Muscle of arm (tissue), 1 donor: ENCODE measurements at regions not wholly inside any gene's neighbourhood (a gene's known extent, or its start where the extent isn't known, plus 50 kb on each side); places are given as distances from the start of the nearest gene placed in this dataset.
"Not testable (repeated sequence)": the region's sequence is repeated elsewhere in the genome, so short reads cannot be mapped to it uniquely, and the experiment has no call there.

Source experiments
- DNase-seq: peaks from one replicate; pipeline ENCODE4 v3.0.0-alpha.2; 2013

GRCh38 chr10:117748058-117748457, 205.5 kb downstream of the EMX2 start:
- DNase-seq = no peak

GRCh38 chr10:117750616-117751015, 208.1 kb downstream of the EMX2 start:
- DNase-seq = no peak

- no peak for DNase-seq
These were observed 208.7 kb downstream of the EMX2 start for GRCh38 chr10:117751259-117751658.

- no peak for DNase-seq
These were observed 209.6 kb downstream of the EMX2 start for GRCh38 chr10:117752103-117752502.

GRCh38 chr10:117754770-117755658, 212.5 kb downstream of the EMX2 start:
- DNase-seq = no peak

- no peak for DNase-seq
These were observed 213.1 kb downstream of the EMX2 start for GRCh38 chr10:117755659-117756014.

- peak; percentile 53 for DNase-seq
These were observed 214.7 kb downstream of the EMX2 start for GRCh38 chr10:117757086-117757720.

GRCh38 chr10:117759266-117759665, 216.7 kb downstream of the EMX2 start:
- no peak for DNase-seq

- no peak for DNase-seq
These were observed 219.1 kb downstream of the EMX2 start for GRCh38 chr10:117761695-117762094.

- no peak for DNase-seq
These were observed 219.7 kb downstream of the EMX2 start for GRCh38 chr10:117762126-117762818.

- no peak for DNase-seq
These were observed 220.2 kb downstream of the EMX2 start for GRCh38 chr10:117762819-117763172.

- DNase-seq = no peak
These were observed 221.0 kb downstream of the EMX2 start for GRCh38 chr10:117763528-117763927.

- DNase-seq = no peak
These were observed 225.9 kb downstream of the EMX2 start for GRCh38 chr10:117768333-117769042.

GRCh38 chr10:117775526-117775925, 233.0 kb downstream of the EMX2 start:
- DNase-seq = no peak

GRCh38 chr10:117777222-117777621, 234.7 kb downstream of the EMX2 start:
- not testable (repeated sequence) for DNase-seq

- no peak for DNase-seq
These were observed 235.7 kb downstream of the EMX2 start for GRCh38 chr10:117778241-117778640.

- no peak for DNase-seq
These were observed 237.9 kb downstream of the EMX2 start for GRCh38 chr10:117780411-117780810.

GRCh38 chr10:117781216-117781831, 238.8 kb downstream of the EMX2 start:
- DNase-seq = no peak

- no peak for DNase-seq
These were observed 239.7 kb downstream of the EMX2 start for GRCh38 chr10:117782276-117782675.

GRCh38 chr10:117783698-117784395, 241.3 kb downstream of the EMX2 start:
- DNase-seq = no peak

GRCh38 chr10:117784776-117785175, 242.2 kb downstream of the EMX2 start:
- DNase-seq = no peak
